Right lobe of liver (tissue), 6 donors: ENCODE measurements at regions not wholly inside any gene's neighbourhood (a gene's known extent, or its start where the extent isn't known, plus 50 kb on each side); places are given as distances from the start of the nearest gene placed in this dataset.

Experiments
- ATAC-seq, 4 donors: fragments of 200-7000 bp; cut with Tn5 transposase; one replicate each; pipeline ENCODE4 v1.9.1; 2020; ENCODE audit warnings: mild to moderate bottlenecking in 4 of 4, moderate library complexity in 4 of 4
- DNase-seq, 3 donors: peaks; one replicate each; pipeline ENCODE4 v3.0.0-alpha.2; 2020
- H3K27ac ChIP-seq, 3 donors: fragments of 200-600 bp; one replicate each; pipeline ENCODE4 v1.8.0; 2022
- H3K27me3 ChIP-seq, 2 donors: fragments of 200-600 bp; one replicate each; pipeline ENCODE4 v1.8.0; 2022
- H3K36me3 ChIP-seq, 4 donors: fragments of 200-600 bp; sonication (generic) in 1 of 4; one replicate each; pipeline versions ENCODE4 v1.5.1 to v1.8.0; 2017 to 2022; ENCODE audit warnings: control low read depth in 1 of 4
- H3K4me1 ChIP-seq, 4 donors: fragments of 200-600 bp; sonication (generic) in 1 of 4; one replicate each; pipeline versions ENCODE4 v1.5.1 to v1.8.0; 2017 to 2022; ENCODE audit warnings: control low read depth in 1 of 4
- H3K4me3 ChIP-seq, 3 donors: fragments of 200-600 bp; one replicate each; pipeline ENCODE4 v1.8.0; 2022
- H3K9me3 ChIP-seq, 4 donors: fragments of 200-600 bp; sonication (generic) in 1 of 4; one replicate each; pipeline versions ENCODE4 v1.5.1 to v1.8.0; 2017 to 2022; ENCODE audit warnings: control low read depth in 1 of 4
- CTCF ChIP-seq, 4 donors: fragments of 200-600 bp in 3 of 4; fragments of 450-650 bp in 1 of 4; IDR thresholded peaks; one replicate each; pipeline versions ENCODE4 v1.5.1 to v1.8.0; 2016 to 2022; ENCODE audit warnings: antibody characterized with exemption in 4 of 4, mild to moderate bottlenecking in 2 of 4
- POLR2A ChIP-seq: fragments of 450-650 bp; IDR thresholded peaks from one replicate; pipeline ENCODE4 v1.6.1; 2017; ENCODE audit warnings: antibody characterized with exemption, mild to moderate bottlenecking
- WGBS: methylation state at CpG from one replicate; pipeline ENCODE4 v1.1.6; 2018; ENCODE audit warnings: low coverage, low lambda C conversion rate; ENCODE audit not compliant: insufficient coverage; ENCODE audit errors: missing lambda C conversion rate; 5-methylcytosine and 5-hydroxymethylcytosine counted together
- intact Hi-C, 2 donors: fragments of 100-400 bp; cut with DNase I; formaldehyde crosslinking; loops; one replicate each; pipeline versions ENCODE4 v1.11.2 to v1.14.1; 2022
- donor health status: DM: no; HTN: yes; CAD: no.
- donor health status: DM: no; HTN: no; CAD: no.
- donor health status: DM: no; HTN: no; CAD: no.
- donor health status: DM: no; HTN: yes; CAD: no.
- donor health status: DM: no; HTN: yes; CAD: no.

- no peak overlapping the region for H3K27ac ChIP-seq
- WGBS: 82% methylated on average over 2 of the region's 2 CpGs
Measured at GRCh38 chr12:107271523-107271922, 178.2 kb upstream of the CRY1 start.

GRCh38 chr12:107275530-107275929, 182.2 kb upstream of the CRY1 start:
- 40% methylated on average over 1 of the region's 1 CpG for WGBS
- intact Hi-C loops: no loop called here
- ATAC-seq (no peak), DNase-seq (no peak)
- TF ChIP-seq POLR2A (no peak), CTCF (IDR thresholded peaks at IDR 0.05) (no peak)
- Histone ChIP-seq H3K27ac (no peak overlapping the region), H3K9me3 (no peaks in the 10 kb centered on the region), H3K4me1 (no peaks in the 10 kb centered on the region), H3K27me3 (no peaks in the 10 kb centered on the region), H3K36me3 (no peaks in the 10 kb centered on the region), H3K4me3 (no peak overlapping the region)

More at GRCh38 chr12:107271523-107271922, 178.2 kb upstream of the CRY1 start:
- no peaks in the 10 kb centered on the region for H3K4me1 ChIP-seq
- intact Hi-C loops: no loop called here
- no peak overlapping the region for H3K4me3 ChIP-seq
- no peaks in the 10 kb centered on the region for H3K9me3 ChIP-seq
- DNase-seq (no peak), ATAC-seq (no peak)
- H3K36me3 ChIP-seq: no peaks in the 10 kb centered on the region
- H3K27me3 ChIP-seq: no peaks in the 10 kb centered on the region
- TF ChIP-seq CTCF (IDR thresholded peaks at IDR 0.05): no peak
- TF ChIP-seq POLR2A: no peak

DNA sequence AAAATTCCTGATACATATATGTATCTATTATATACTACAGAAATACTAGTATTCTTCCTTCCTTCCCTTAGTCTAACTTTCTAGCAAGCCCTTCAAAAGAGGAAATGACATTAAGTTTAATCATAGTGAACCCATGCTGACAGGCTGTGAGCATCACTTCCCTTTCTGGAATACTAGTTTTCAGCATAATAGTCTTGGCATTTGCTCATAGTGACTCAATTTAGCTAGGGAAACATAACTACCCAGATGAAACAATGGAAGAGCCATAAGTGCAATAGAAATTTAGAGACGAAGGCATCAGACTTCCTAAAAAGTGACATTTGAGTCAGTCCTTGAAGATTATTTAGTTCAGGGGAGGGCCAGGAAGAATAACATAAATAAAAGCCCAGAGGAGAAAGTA, 184.5 kb upstream of the CRY1 start:
- H3K9me3 ChIP-seq: no peaks in the 10 kb centered on the region
- peak in 1 of 4 donors; percentile 29 for ATAC-seq

DNA sequence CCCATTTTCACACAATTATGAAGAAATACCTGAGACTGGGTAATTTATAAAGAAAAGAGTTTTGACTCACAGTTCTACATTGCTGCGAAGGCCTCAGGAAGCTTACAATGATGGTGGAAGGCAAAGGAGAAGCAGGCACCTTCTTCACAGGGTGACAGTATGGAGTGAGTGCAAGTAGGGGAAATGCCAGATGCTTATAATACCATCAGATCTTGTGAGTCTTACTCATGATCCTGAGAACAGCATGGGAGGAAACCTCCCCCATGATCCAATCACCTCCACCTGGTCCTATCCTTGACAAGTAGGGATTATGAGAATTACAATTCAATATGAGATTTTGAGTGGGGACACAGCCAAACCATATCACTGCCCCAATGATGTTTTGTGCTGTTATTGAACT, 189.3 kb upstream of the CRY1 start:
- DNase-seq: no peak
- no peak for ATAC-seq
- H3K4me3 ChIP-seq: no peak overlapping the region
- no peaks in the 10 kb centered on the region for H3K9me3 ChIP-seq
- WGBS: 82% methylated on average over 1 of the region's 1 CpG
- H3K27ac ChIP-seq: no peak overlapping the region
- intact Hi-C loops: no loop called here
- no peaks in the 10 kb centered on the region for H3K4me1 ChIP-seq
- H3K27me3 ChIP-seq: no peaks in the 10 kb centered on the region
- H3K36me3 ChIP-seq: no peaks in the 10 kb centered on the region
- TF ChIP-seq POLR2A: no peak
- no peak for TF ChIP-seq CTCF (IDR thresholded peaks at IDR 0.05)

More for the DNA sequence above, 184.5 kb upstream of the CRY1 start:
- 43% methylated on average over 1 of the region's 1 CpG for WGBS
- H3K36me3 ChIP-seq: no peaks in the 10 kb centered on the region
- H3K27me3 ChIP-seq: no peaks in the 10 kb centered on the region
- DNase-seq: no peak
- no peaks in the 10 kb centered on the region for H3K4me1 ChIP-seq
- no peak overlapping the region for H3K27ac ChIP-seq
- H3K4me3 ChIP-seq: no peak overlapping the region
- intact Hi-C loops: no loop called here
- TF ChIP-seq POLR2A: no peak

DNA sequence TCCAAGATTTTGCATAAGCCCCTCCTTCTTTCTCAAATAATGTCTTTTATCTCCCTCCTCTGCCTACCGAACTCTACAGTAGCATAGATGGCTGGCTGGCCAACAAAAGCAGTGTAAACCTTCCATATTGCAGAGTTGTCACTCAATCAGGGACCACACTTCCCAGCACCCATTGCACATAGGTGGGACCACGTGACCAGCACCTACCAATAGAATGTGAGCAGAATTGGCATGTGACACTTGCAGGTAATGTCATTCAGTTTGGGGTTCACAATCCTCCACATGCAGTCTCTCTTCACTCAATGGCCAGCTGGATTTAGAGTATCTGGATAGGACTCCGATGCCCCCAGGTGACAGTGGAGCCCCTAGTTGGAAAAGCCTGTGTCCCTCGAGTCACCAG, 190.3 kb upstream of the CRY1 start:
- Histone ChIP-seq H3K36me3 (no peaks in the 10 kb centered on the region), H3K27ac (no peak overlapping the region), H3K27me3 (no peaks in the 10 kb centered on the region), H3K9me3 (no peaks in the 10 kb centered on the region), H3K4me3 (no peak overlapping the region), H3K4me1 (no peaks in the 10 kb centered on the region)
- TF ChIP-seq CTCF (IDR thresholded peaks at IDR 0.05) (no peak), POLR2A (no peak)
- intact Hi-C loops: no loop called here
- DNase-seq (no peak), ATAC-seq (no peak)
- 55% methylated on average over 4 of the region's 4 CpGs for WGBS
